HG02885 (cell line): ENCODE measurements at regions not wholly inside any gene's neighbourhood (a gene's known extent, or its start where the extent isn't known, plus 50 kb on each side); places are given as distances from the start of the nearest gene placed in this dataset.
"Not testable (repeated sequence)": the region's sequence is repeated elsewhere in the genome, so short reads cannot be mapped to it uniquely, and the experiment has no call there.

Source experiments
- ATAC-seq: cut with Tn5 transposase; IDR thresholded peaks from one replicate; pipeline ENCODE4 v1.9.1; 2021; ENCODE audit warnings: mild to moderate bottlenecking; ENCODE audit not compliant: unreplicated experiment, poor library complexity

GRCh38 chr2:117330641-117331040 lies 483.9 kb upstream of the DDX18 start:
- ATAC-seq: no peak

DNA sequence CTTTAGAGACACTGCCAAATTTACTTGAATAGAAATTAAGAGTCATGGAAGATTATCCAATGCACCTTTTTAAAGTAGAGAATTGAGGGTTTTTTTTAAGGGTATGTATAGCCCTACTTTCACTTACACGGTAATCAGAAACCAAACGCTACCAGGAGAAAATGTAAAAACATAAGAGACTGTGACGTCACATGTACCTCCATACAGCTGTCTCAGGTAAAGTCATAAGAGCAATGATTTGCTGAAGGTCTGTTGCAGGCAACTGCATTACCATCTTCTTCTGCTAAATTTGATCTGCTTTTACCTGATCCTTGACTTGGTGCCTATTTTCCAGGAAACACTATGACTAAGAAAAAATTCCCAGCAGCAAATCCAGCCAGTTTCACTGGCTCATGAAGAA lies 478.5 kb upstream of the DDX18 start:
- ATAC-seq: no peak

- no peak for ATAC-seq
These were observed 478.0 kb upstream of the DDX18 start for GRCh38 chr2:117336496-117336895.

DNA sequence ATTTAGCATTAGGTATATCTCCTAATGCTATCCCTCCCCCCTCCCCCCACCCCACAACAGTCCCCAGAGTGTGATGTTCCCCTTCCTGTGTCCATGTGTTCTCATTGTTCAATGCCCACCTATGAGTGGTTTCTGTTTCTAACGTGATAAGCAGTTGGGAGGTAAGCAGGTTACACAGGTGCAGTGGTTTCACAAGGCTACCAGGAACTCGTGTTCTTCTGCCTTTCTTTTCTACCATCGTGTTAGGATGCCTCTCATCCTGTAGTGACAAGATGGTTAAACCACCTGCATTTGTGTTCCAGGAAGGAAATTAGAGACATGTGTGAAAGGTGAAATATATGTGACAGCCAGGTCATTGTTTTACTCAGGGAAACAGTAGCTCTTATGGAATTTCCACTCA lies 476.5 kb upstream of the DDX18 start:
- not testable (repeated sequence) for ATAC-seq

- ATAC-seq: no peak
These were observed 474.5 kb upstream of the DDX18 start for GRCh38 chr2:117339980-117340379.

DNA sequence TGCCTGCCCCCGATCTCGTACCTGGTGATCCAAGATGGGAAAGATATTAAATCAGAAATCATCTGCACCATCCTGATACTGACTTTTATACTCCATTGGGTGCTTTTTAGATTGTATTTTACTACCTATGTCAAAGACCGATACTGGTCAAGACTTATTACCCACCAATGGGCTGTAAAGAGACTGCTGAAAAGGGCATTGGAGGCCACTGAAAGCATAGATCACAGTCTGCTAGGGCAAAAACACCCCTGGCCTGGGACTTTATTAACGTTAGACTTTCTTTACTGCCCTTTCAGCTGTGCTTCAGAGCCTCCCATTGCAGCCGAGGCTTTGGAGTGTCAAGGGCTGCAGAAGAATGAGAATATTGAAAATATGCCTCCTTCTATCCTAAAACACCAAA lies 472.8 kb upstream of the DDX18 start:
- no peak for ATAC-seq

DNA sequence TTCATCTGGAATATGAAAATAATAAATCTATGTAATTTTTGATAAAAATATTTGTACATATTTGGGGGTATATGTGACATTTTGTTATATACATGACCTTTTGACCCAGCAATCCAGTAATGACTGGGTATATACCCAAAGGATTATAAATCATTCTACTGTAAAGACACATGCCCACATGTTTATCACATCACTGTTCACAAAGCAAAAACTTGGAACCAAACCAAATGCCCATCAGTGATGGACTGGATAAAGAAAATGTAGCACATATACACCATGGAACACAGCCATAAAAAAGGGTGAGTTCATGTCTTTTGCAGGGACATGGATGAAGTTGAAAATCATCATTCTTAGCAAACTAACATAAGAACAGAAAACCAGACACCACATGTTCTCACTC lies 472.1 kb upstream of the DDX18 start:
- ATAC-seq: no peak

DNA sequence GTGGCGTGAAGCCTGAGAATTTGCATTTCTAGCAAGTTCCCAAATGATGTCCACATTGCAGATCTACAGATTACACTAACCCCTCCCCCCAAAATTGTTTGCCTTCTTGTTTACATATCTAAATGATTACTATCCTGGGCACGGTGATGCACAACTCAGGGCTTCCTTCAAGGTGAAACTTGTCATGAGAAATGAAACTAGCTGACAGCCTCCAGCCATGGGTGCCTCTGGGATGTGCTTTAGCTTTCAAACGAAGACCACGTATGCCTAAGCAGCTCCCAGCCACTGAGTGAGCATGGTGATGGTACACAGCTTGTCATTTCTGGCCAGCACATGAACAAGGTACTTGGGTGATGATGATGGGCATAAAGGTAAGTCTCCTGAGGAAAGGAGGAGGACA lies 464.8 kb upstream of the DDX18 start:
- ATAC-seq: no peak

DNA sequence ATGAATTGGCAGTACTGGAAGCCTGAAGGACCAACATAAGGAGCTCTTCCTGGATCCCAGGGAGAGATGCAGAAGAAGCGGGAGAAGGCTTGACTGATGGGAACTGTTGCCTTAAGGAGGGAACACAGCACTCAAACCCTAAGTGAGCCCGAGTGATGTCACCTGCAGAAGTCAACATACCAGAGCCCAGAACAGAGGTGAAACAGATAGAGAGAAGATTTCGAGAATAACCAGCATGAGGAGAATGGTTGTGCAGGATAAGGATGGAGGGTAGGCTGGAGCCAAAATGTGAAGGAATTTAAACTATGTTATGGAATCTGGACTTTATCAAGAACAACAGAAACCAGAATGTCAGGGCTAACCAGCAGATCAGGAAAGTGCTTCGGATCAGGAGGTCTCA lies 463.1 kb upstream of the DDX18 start:
- no peak for ATAC-seq

GRCh38 chr2:117359266-117359914 lies 455.1 kb upstream of the DDX18 start:
- ATAC-seq: no peak

DNA sequence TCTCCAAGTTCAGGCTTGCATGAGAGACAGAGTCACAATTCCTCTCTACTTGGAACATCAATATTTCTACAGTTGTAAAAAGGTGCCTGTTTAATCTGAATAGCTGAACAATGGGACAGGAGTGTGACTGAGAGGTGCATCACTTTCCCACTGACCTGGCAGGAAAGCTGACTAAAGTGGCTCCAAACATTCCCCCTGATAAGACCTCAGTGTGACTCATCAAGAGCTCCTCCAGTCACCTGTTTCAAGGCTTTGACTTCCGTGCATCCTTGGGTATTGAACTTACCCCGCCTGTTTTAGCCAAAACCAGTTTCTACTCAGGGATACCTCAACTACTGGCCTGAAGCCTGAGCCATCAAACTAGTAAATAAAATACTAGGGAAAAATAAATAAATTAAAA lies 453.9 kb upstream of the DDX18 start:
- ATAC-seq: no peak

DNA sequence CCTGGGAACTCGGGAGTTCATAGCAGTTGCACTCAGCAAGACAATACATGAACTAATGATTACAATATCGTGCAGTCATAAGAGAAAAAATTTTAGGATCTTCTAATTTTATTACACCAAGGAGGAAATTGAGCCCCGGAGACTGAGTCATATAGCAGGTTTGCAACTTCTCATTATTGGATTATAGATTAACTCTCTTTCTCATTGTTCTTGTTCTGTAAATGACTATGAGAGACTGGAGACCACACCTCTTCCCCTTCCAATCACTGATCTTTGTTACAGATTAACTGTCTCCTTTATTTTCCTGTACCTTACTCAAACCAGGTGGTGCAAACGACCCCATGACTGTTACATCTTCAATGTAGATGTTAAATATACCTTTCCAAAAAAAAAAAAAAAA lies 435.8 kb upstream of the DDX18 start:
- no peak for ATAC-seq

DNA sequence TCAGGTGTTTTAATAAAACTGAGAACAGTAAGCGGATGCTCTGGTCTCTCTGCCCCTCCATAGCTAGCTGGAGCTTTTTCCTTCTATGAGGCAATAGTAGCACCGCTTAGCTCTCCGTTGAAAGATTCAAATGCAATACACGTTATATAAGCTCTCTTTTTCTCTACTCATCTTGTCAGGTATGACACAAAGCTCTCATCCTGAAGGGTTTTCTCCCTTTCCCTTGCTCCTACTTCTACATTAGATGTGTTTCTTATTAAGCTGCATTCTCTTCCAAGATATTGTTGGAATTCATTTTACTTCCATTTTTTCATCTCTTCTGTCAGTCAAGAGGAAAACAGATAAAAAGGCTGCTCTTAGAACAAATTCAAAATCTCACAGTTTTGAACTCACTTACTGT lies 434.6 kb upstream of the DDX18 start:
- no peak for ATAC-seq

DNA sequence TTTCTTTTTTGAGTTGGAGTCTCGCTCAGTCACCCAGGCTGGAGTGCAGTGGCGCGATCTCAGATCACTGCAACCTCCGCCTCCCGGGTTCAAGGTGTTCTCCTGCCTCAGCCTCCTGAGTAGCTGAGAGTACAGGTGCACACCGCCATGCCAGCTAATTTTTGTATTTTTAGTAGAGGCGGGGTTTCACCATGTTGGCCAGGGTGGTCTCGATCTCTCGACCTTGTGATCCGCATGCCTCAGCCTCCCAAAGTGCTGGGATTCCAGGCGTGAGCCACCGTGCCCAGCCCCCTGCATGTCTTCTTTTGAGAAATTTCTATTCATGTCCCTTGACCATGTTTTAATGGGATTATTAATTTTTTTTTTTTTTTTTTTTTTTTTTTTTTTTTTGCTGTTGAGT lies 430.5 kb upstream of the DDX18 start:
- ATAC-seq: not testable (repeated sequence)

DNA sequence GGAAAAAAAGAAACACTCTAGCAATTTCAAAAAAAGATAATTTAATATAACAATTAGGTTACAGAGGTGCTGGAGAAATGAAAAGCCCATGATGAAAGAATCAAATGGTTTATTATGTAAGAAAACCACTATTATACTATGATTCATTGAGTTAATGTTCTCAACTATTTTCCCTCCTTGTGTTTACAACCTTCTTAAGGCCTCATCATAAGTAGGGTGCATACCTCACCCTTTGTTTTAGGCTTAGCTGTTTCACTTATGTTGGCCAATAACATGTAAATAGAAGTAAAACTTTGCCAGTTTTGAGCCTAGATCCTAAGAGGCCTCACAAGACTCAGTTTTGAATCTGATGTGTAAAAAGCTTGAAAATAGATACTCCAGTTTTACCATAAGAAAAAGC lies 418.3 kb upstream of the DDX18 start:
- no peak for ATAC-seq

DNA sequence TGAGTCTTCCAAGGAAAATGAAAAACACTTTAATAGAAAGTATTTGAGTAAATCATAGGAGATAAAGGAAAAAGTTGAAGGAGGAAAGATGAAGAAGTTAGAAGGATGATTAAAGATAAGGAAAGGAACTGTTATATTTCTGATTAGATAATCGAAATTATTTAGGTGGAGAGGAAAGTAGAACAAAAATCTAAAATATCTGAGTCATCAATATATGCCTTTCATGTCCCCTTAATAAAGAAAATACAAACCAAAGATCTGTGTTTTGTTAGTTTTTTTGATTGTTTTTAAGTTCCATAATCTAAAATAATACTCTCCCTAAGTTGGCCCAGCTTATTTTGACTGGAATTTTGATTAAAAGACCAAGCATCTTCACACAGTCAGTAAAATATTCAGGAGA lies 412.9 kb upstream of the DDX18 start:
- no peak for ATAC-seq

DNA sequence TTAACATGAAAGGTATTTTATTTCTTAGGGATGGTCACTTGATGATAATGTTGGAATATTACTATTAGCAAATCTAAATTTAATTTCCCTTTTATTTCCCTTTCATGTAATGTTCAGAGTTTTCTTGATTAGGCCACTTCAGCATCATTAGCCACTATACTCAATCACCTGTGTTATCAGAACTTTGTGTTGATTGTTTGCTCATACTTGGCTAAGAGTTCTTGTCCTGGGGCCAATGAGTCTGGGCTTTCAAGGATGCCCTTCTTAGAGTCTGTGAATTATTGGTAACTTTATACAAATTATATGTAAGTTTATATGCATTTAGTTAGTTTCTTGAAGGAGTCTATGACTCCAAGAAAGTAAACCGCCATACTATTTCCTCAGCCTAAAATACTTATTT lies 408.0 kb upstream of the DDX18 start:
- ATAC-seq: no peak

GRCh38 chr2:117407746-117408145 lies 406.7 kb upstream of the DDX18 start:
- ATAC-seq: no peak

DNA sequence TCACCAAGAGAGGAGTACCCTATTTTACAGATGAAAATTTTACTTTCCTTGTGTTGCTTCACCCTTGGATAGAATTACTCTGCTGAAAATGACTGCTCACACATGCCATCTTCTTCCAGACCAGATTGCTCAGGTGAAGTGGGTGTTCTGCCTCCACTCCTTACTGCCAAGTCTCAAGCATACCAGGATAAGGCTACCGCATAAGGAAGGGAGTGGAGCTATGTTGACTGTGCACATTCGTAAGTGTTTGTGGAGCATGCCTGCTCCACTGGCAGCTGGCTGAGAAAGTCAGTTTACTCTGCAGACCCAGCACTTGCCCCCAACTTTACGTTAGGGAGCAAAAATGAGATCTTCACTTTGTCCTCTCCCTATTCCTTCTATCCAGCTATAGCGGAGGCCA lies 405.0 kb upstream of the DDX18 start:
- ATAC-seq: no peak

DNA sequence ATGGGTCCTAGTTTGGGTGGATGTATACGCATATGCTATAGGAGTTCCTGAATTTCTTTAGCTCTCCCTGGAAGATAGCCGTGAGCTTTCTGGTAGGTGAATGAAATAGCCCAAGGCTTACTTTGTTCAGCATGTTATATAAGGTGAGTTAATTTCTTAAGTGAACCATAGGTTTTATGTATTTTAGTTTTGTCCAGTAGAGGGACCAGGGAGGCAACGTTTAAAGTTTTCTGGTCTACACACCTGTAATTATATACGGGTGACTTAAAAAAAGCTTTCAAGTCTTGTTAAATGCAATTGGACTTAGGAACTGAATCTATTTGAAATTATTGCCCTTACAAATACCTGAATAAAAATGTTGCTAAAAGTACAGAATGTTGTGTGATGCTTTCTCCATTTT lies 402.5 kb upstream of the DDX18 start:
- ATAC-seq: no peak

- no peak for ATAC-seq
These were observed 381.7 kb upstream of the DDX18 start for GRCh38 chr2:117432746-117433145.

DNA sequence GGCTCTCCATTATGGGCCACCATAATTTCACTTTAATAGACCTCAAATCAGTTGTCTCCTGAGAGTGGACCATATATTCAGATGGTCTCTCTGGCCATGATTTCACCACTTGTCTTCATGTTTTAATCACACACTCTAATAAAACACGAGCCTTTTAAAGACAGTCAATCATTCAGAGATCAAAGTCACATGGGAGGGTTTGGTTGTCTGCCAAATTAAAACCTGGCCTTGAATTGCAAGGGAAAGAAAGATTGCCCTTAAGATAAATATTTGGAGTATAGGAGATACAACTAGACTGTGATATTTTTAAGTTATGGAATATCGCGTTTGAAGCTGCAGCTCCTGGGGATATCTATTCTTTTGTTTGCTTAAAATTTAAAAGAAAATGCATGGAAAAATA lies 377.8 kb upstream of the DDX18 start:
- ATAC-seq: no peak
